Activated CD4-positive, alpha-beta T cell treated with anti-CD3 and anti-CD28 coated beads for 36 hours (primary cell): ENCODE measurements at regions not wholly inside any gene's neighbourhood (a gene's known extent, or its start where the extent isn't known, plus 50 kb on each side); places are given as distances from the start of the nearest gene placed in this dataset.

Experiments used
- ATAC-seq: fragments of 200-7000 bp; cut with Tn5 transposase; one replicate; pipeline ENCODE4 v1.10.0; 2021; ENCODE audit warnings: mild to moderate bottlenecking, moderate library complexity
- CTCF ChIA-PET: fragments of 350-600 bp; sonication (Branson Sonifier 250); formaldehyde crosslinking; loops from one replicate; lab custom pipeline; 2021; ENCODE audit warnings: antibody characterized with exemption; lab: Charles Lee
- POLR2A ChIA-PET: fragments of 350-600 bp; sonication (Branson Sonifier 250); formaldehyde crosslinking; loops from one replicate; lab custom pipeline; 2021; ENCODE audit warnings: antibody characterized with exemption, inconsistent platforms; lab: Charles Lee
- DNase-seq: peaks from one replicate; pipeline ENCODE4 v3.0.0-alpha.2; 2020
- H3K27ac Mint-ChIP-seq: one replicate; pipeline ENCODE4 v1.8.0; 2021; ENCODE audit warnings: mixed read lengths
- H3K27me3 Mint-ChIP-seq: one replicate; pipeline ENCODE4 v1.8.0; 2021; ENCODE audit warnings: mixed read lengths
- H3K36me3 Mint-ChIP-seq: one replicate; pipeline ENCODE4 v1.8.0; 2021; ENCODE audit warnings: low read depth, mixed read lengths
- H3K4me1 Mint-ChIP-seq: one replicate; pipeline ENCODE4 v1.8.0; 2021; ENCODE audit warnings: mixed read lengths
- H3K4me3 Mint-ChIP-seq: one replicate; pipeline ENCODE4 v1.8.0; 2021; ENCODE audit warnings: mild to moderate bottlenecking, moderate library complexity, mixed read lengths
- H3K9me3 Mint-ChIP-seq: one replicate; pipeline ENCODE4 v1.8.0; 2021; ENCODE audit warnings: low read depth, mixed read lengths
- intact Hi-C, 2 experiments: fragments of 100-400 bp; cut with DNase I in 1 of 2; cut with micrococcal nuclease in 1 of 2; formaldehyde crosslinking; loops; one replicate each; pipeline versions ENCODE4 v1.14.2 to v1.15.1; 2022 to 2024; cut with DNase I, micrococcal nuclease

DNA sequence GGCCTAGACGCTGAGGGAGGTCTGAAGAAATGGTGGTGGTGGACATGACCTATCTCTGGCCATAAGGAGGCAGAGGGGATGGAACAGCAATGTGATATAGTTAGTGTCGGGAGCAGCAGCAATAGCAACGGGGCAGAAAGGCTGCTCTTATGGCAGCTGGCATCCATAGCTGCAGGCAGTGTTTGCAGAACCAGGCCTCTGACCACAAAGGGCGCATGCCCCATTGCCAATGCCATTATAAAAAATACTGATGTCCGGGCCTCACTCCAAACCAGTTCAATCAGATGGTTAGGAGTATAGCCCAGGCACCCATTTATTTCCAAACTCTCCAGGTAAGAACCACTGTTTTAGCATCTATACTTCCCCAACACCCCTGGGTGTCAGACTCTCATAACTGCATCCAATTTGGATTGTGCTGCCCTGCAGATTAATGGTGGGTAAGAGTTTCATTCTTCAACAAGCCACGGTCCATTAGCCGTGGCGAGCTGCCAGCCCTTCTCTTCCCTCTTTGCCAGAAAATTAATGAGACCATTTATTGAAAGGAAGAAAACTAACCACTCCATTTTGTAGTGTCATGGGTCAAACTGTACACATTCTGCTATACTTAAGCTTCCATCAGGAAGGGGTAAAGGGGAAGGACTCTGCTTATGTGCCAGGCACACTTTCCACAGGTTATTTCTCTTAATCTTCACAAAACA is 72.8 kb upstream of the SPON1 start:
- ATAC-seq (no peak), DNase-seq (no peak)
- no peaks in the 10 kb centered on the region for H3K27me3 Mint-ChIP-seq
- H3K27ac Mint-ChIP-seq, result no peak overlapping the region
- ChIA-PET CTCF (no interaction called here), POLR2A (no interaction called here)
- peaks cover 3% of the 10 kb centered on the region for H3K4me1 Mint-ChIP-seq
- H3K4me3 Mint-ChIP-seq, result no peak overlapping the region
- intact Hi-C loops, result no loop called here
- no peaks in the 10 kb centered on the region for H3K36me3 Mint-ChIP-seq
- peaks cover 2% of the 10 kb centered on the region for H3K9me3 Mint-ChIP-seq

DNA sequence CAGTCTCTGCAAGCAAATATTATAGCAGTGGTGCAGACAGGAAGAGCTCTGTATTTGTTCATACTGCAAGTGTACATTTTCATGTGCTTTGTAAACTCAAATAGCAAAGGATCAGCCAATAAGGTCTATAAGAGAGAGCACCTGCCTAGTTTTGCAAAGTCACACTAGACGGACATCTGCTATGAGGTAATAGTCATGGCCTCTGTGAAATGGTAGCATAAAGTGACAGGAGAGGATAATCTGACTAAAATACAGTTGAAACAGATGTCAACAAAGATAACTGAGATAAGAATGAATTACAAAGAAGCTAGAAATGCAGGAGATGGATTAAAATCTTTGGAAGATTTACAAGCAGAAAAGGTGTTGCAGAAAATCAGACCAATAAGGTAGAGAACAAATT is 70.6 kb upstream of the SPON1 start:
- Mint-ChIP-seq H3K36me3 (no peaks in the 10 kb centered on the region), H3K27ac (no peak overlapping the region), H3K27me3 (no peaks in the 10 kb centered on the region), H3K4me3 (no peak overlapping the region), H3K9me3 (peaks cover under 1% of the 10 kb centered on the region), H3K4me1 (peaks cover 3% of the 10 kb centered on the region)
- DNase-seq (no peak), ATAC-seq (no peak)
- intact Hi-C loops, result no loop called here
- CTCF ChIA-PET, result interaction anchor here (0.6 kb wide), 1 partner anchor 119 kb away, joined by 3 read pairs; no protein-coding TSS in a partner anchor
- POLR2A ChIA-PET, result no interaction called here

- Mint-ChIP-seq H3K36me3 (no peaks in the 10 kb centered on the region), H3K4me3 (no peak overlapping the region), H3K4me1 (peaks cover 3% of the 10 kb centered on the region), H3K27me3 (peaks cover 2% of the 10 kb centered on the region), H3K27ac (no peak overlapping the region), H3K9me3 (no peaks in the 10 kb centered on the region)
- ChIA-PET POLR2A (no interaction called here), CTCF (no interaction called here)
- intact Hi-C loops, result no loop called here
- DNase-seq (no peak), ATAC-seq (no peak)
These were observed 66.1 kb upstream of the SPON1 start for GRCh38 chr11:13896175-13896980.

DNA sequence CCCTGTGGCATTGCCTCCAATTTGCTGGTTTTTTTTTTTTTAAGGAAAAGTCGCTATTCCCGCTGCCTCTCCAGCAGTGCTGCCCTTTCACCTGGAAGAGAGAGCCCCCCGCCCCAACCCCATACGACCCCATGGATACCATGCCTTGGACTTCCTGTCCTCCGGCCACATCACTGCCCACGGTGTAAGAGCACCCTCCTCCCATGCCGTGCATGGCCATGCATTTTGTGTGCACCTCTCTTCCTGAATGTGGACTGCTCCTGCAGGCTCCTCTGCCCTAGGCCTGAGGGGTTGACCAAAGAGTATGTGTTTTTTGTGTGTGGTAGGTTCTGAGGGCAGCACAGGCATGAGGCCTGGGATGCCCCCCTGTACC is 65.6 kb upstream of the SPON1 start:
- POLR2A ChIA-PET, result no interaction called here
- Mint-ChIP-seq H3K9me3 (no peaks in the 10 kb centered on the region), H3K27me3 (peaks cover 2% of the 10 kb centered on the region), H3K36me3 (no peaks in the 10 kb centered on the region), H3K27ac (no peak overlapping the region), H3K4me3 (no peak overlapping the region), H3K4me1 (peaks cover 2% of the 10 kb centered on the region)
- intact Hi-C loops, result no loop called here
- ATAC-seq (no peak), DNase-seq (no peak)
- CTCF ChIA-PET, result interaction anchor here (0.8 kb wide), 1 partner anchor 300 kb away, joined by 4 read pairs; no protein-coding TSS in a partner anchor

GRCh38 chr11:13897646-13898276 is 64.8 kb upstream of the SPON1 start:
- no peaks in the 10 kb centered on the region for H3K9me3 Mint-ChIP-seq
- intact Hi-C loops, result no loop called here
- ATAC-seq (no peak), DNase-seq (no peak)
- no peak overlapping the region for H3K27ac Mint-ChIP-seq
- ChIA-PET CTCF (interaction anchor here (0.8 kb wide), 1 partner anchor 299 kb away, joined by 4 read pairs; no protein-coding TSS in a partner anchor), POLR2A (no interaction called here)
- H3K36me3 Mint-ChIP-seq, result no peaks in the 10 kb centered on the region
- H3K4me3 Mint-ChIP-seq, result no peak overlapping the region
- peaks cover 2% of the 10 kb centered on the region for H3K27me3 Mint-ChIP-seq
- H3K4me1 Mint-ChIP-seq, result no peaks in the 10 kb centered on the region

DNA sequence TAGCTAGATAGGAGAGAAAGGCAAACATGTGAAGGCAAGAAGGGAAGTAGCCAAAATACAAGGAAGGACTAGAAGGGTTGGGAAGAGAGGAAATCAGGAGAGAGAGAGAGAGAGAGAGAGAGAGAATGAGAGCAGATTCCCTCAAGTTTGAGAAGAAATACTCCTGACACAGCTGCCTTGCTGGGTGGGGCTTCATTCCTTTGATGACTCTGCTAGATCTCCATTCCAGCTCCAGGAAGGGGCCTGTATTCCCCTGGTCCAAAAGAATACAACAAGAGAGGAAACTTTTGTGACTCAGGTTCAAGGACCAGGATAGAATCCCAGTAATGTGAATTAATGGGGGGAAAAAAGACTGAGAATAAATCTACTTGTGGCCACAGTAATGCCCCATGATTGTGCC is 62.9 kb upstream of the SPON1 start:
- Mint-ChIP-seq H3K9me3 (no peaks in the 10 kb centered on the region), H3K36me3 (no peaks in the 10 kb centered on the region), H3K4me1 (no peaks in the 10 kb centered on the region), H3K27me3 (peaks cover 2% of the 10 kb centered on the region), H3K4me3 (no peak overlapping the region), H3K27ac (no peak overlapping the region)
- intact Hi-C loops, result no loop called here
- ATAC-seq (no peak), DNase-seq (no peak)
- ChIA-PET CTCF (no interaction called here), POLR2A (no interaction called here)

DNA sequence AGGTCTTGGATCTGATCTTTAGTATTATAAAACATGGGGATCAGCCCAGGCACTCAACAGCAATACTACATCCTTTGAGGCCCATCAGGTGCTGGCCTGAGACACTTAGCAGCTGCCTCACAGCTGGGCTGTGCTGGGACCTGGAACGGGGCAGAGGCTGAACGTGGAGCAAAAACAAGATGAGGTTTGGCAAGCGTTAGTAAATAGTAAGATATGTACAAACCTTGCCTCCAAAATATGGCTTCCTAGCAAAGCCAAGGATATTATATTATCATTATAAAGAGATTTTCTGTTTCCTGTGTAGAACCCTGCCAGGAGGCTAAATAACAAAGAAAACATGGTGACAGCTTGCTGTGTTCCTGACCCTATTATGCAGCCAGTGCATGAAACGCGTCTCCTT is 60.0 kb upstream of the SPON1 start:
- ChIA-PET CTCF (no interaction called here), POLR2A (no interaction called here)
- Mint-ChIP-seq H3K27ac (no peak overlapping the region), H3K27me3 (peaks cover 2% of the 10 kb centered on the region), H3K36me3 (no peaks in the 10 kb centered on the region), H3K9me3 (peaks cover 13% of the 10 kb centered on the region), H3K4me3 (no peak overlapping the region), H3K4me1 (no peaks in the 10 kb centered on the region)
- intact Hi-C loops, result no loop called here
- no peak for DNase-seq
- ATAC-seq, result no peak

GRCh38 chr11:13905137-13905781 is 57.3 kb upstream of the SPON1 start:
- ChIA-PET POLR2A (no interaction called here), CTCF (no interaction called here)
- Mint-ChIP-seq H3K27me3 (no peaks in the 10 kb centered on the region), H3K9me3 (peaks cover 22% of the 10 kb centered on the region), H3K4me3 (no peak overlapping the region), H3K27ac (no peak overlapping the region), H3K36me3 (no peaks in the 10 kb centered on the region), H3K4me1 (no peaks in the 10 kb centered on the region)
- intact Hi-C loops, result no loop called here
- ATAC-seq (no peak), DNase-seq (no peak)

DNA sequence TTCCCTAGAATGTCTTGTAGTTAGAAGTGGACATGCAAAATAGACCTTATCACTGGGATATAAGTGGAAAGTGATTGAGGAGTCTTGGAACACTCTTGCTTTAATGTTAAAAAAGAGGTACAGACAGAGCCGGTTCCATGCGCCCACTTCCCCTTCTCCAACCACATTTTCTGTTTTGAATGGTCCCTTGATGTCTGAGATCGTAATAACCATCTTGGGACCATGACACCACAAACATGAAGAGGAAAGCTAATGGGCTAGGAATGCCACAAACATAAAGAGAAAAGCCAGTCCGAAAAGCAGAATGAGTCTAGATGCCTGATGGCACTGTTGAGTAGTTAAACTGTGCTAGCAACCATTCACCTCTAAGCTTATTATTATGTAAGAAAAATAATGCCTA is 54.8 kb upstream of the SPON1 start:
- POLR2A ChIA-PET, result no interaction called here
- ATAC-seq, result no peak
- Mint-ChIP-seq H3K27ac (no peak overlapping the region), H3K4me3 (no peak overlapping the region), H3K4me1 (no peaks in the 10 kb centered on the region), H3K27me3 (no peaks in the 10 kb centered on the region), H3K36me3 (no peaks in the 10 kb centered on the region), H3K9me3 (peaks cover 23% of the 10 kb centered on the region)
- DNase-seq, result no peak
- CTCF ChIA-PET, result interaction anchor here (0.8 to 0.9 kb wide), 2 partner anchors 21 to 35 kb away, joined by 3 to 6 read pairs; no protein-coding TSS in a partner anchor
- intact Hi-C loops, result no loop called here

- POLR2A ChIA-PET, result no interaction called here
- DNase-seq (no peak), ATAC-seq (no peak)
- Mint-ChIP-seq H3K4me3 (no peak overlapping the region), H3K27ac (no peak overlapping the region), H3K36me3 (no peaks in the 10 kb centered on the region), H3K27me3 (no peaks in the 10 kb centered on the region), H3K9me3 (peaks cover 23% of the 10 kb centered on the region), H3K4me1 (no peaks in the 10 kb centered on the region)
- CTCF ChIA-PET, result interaction anchor here (0.6 to 1.6 kb wide), 3 partner anchors 17 to 776 kb away, joined by 3 to 6 read pairs (median 3); no protein-coding TSS in a partner anchor
- intact Hi-C loops, result no loop called here
These were observed 54.0 kb upstream of the SPON1 start for GRCh38 chr11:13908535-13908934.
